Bronchial epithelial cell (primary cell): ENCODE measurements at regions not wholly inside any gene's neighbourhood (a gene's known extent, or its start where the extent isn't known, plus 50 kb on each side); places are given as distances from the start of the nearest gene placed in this dataset.
"Not testable (repeated sequence)": the region's sequence is repeated elsewhere in the genome, so short reads cannot be mapped to it uniquely, and the experiment has no call there.

Experiments used
- DNase-seq: peaks from one replicate; pipeline ENCODE4 v3.0.0-alpha.2; 2010; ENCODE audit warnings: low read depth
- FAIRE-seq: peaks from 2 replicates; lab custom pipeline; 2011; peaks lifted over from hg19 to GRCh38; lab: Jason Lieb, UNC
- H3K27me3 ChIP-seq: 2 replicates; pipeline ENCODE4 v1.5.1; 2011; ENCODE audit warnings: low read length; ENCODE audit not compliant: control insufficient read depth, insufficient read depth
- H3K36me3 ChIP-seq: 2 replicates; pipeline ENCODE4 v1.5.1; 2011; ENCODE audit warnings: low read length; ENCODE audit not compliant: control insufficient read depth, insufficient read depth
- H3K4me3 ChIP-seq: 2 replicates; pipeline ENCODE4 v1.5.1; 2011; ENCODE audit warnings: mild to moderate bottlenecking, low read depth, low read length, control low read depth
- TF ChIP-seq, protein P1 (sequence below): IDR thresholded peaks from 2 replicates; pipeline ENCODE4 v1.5.1; 2011; ENCODE audit warnings: mild to moderate bottlenecking, moderate library complexity, low read length, control low read depth, inconsistent platforms; ENCODE audit not compliant: insufficient read depth, severe bottlenecking

DNA sequence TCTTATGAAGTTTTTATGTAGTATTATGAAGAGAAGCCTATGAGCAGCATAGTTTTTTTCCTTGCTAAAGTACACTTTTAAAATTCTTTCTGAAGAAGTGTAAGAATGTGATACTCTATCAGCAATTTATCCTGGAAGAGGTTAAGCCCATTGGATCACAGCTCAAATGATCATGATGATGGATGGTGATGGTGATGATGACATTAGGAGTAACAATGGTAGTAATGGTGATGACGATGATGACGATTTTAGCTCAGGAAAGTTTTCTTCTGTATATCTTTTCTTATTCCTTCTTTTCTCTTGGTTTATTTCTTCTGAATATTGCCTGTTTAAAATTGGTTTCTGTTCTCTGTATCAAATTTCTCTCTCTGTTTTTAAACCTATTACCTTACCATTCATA lies 262.9 kb upstream of the DUSP10 start:
- Histone ChIP-seq H3K36me3 (no peaks in the 10 kb centered on the region), H3K4me3 (no peak overlapping the region), H3K27me3 (no peaks in the 10 kb centered on the region)
- DNase-seq (no peak), FAIRE-seq (no peak)
- TF ChIP-seq, protein P1, sequence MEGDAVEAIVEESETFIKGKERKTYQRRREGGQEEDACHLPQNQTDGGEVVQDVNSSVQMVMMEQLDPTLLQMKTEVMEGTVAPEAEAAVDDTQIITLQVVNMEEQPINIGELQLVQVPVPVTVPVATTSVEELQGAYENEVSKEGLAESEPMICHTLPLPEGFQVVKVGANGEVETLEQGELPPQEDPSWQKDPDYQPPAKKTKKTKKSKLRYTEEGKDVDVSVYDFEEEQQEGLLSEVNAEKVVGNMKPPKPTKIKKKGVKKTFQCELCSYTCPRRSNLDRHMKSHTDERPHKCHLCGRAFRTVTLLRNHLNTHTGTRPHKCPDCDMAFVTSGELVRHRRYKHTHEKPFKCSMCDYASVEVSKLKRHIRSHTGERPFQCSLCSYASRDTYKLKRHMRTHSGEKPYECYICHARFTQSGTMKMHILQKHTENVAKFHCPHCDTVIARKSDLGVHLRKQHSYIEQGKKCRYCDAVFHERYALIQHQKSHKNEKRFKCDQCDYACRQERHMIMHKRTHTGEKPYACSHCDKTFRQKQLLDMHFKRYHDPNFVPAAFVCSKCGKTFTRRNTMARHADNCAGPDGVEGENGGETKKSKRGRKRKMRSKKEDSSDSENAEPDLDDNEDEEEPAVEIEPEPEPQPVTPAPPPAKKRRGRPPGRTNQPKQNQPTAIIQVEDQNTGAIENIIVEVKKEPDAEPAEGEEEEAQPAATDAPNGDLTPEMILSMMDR, result no peak

DNA sequence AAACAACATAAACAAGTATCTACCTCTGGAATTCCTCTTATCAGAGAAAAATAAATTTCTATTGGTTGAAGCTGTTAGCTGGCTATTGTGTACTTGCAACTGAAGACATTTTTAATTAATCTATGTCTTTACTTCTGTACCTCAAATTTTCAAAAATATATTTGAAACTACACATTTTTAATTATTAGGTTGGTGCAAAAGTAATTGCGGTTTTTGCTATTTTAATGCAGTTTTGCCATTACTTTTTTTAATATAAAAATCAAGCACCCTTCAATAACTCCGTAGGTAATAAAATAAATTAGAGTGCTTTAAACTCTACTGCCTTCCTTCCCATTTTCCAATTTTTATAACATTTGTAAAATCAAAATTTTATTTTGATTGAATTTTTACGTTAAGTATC lies 262.1 kb upstream of the DUSP10 start:
- no peak overlapping the region for H3K4me3 ChIP-seq
- no peaks in the 10 kb centered on the region for H3K36me3 ChIP-seq
- DNase-seq (no peak), FAIRE-seq (no peak)
- TF ChIP-seq, protein P1, result no peak
- H3K27me3 ChIP-seq, result no peaks in the 10 kb centered on the region

DNA sequence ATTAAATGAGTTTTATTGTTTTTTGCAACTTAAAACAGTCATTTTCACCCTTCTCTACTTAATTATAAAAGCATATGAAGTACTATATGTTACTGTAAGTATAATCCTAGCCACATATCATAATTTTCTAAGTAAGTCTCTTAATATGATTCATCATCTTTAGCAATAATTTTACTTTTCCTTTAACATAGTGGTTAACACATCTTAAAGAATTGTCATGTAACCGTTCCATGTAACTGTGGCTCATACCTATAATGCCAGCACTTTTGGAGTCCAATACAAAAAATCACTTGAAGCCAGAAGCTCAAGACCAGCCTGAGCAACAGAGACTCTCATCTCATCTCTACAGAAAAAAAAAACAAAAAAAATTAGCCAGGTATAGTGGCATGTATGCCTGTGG lies 260.6 kb upstream of the DUSP10 start:
- FAIRE-seq, result no peak
- TF ChIP-seq, protein P1, result no peak

DNA sequence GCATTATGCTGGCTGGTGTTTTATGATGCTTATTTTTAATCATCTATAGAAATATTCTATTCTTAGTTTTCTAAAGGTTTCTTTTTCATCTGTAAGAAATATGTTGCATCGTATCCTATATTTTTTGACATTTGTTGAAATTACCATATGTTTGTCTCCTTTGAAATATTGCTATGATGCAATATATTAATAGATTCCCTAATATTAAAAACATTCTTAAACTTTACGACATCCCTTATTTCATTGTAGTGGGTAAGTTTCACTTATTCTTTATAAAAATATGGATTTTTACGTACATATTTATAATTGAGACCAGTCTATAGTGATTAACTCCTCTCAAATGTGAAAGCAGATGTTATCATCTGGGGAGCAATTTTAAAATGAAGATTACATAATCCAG lies 258.2 kb upstream of the DUSP10 start:
- no peaks in the 10 kb centered on the region for H3K27me3 ChIP-seq
- H3K36me3 ChIP-seq, result no peaks in the 10 kb centered on the region
- no peak for DNase-seq
- TF ChIP-seq, protein P1, result no peak
- H3K4me3 ChIP-seq, result no peak overlapping the region
- FAIRE-seq, result no peak

More for the DNA sequence above, 260.6 kb upstream of the DUSP10 start:
- no peaks in the 10 kb centered on the region for H3K27me3 ChIP-seq
- no peaks in the 10 kb centered on the region for H3K36me3 ChIP-seq
- no peak overlapping the region for H3K4me3 ChIP-seq
- DNase-seq, result no peak

DNA sequence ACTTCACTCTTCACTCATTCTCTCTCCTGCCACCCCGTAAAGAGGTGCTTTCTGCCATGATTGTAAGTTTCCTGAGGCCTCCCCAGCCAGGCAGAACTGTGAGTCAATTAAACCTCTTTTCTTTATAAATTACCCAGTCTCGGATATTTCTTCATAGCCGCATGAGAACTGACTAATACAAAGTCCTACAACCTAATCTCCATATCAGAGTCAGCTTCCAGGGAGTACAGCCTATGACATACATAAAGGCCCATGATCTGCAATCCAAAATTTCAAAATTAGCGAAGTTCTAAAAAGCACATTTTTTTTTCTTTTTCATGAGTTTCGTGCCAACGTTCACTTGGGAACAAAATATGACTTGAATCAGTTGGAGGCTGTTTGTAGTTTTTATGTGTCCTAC lies 256.9 kb upstream of the DUSP10 start:
- no peaks in the 10 kb centered on the region for H3K36me3 ChIP-seq
- DNase-seq (no peak), FAIRE-seq (no peak)
- H3K27me3 ChIP-seq, result no peaks in the 10 kb centered on the region
- no peak overlapping the region for H3K4me3 ChIP-seq
- TF ChIP-seq, protein P1, result no peak

DNA sequence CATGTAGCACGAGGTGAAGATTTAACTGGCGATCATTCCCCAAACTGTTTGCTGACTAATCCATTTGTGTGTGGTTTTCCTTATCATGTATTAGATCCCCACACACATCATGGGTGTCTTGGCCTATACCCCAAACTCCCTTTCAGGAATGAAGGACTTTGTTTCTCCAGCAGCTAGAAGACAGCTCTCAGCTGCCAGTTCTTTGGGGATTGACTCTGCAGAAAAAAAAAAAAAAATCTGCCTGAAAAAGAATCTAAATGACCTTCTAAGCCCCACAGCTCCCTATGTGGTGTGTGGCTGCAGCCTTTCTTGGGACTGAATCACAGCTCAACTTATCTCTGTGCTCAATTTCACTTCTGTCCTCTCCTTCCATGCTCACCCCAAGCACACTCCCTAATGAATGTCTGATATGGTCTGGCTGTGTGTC lies 256.3 kb upstream of the DUSP10 start:
- Histone ChIP-seq H3K4me3 (no peak overlapping the region), H3K27me3 (no peaks in the 10 kb centered on the region), H3K36me3 (no peaks in the 10 kb centered on the region)
- DNase-seq (no peak), FAIRE-seq (no peak)
- TF ChIP-seq, protein P1, result no peak

DNA sequence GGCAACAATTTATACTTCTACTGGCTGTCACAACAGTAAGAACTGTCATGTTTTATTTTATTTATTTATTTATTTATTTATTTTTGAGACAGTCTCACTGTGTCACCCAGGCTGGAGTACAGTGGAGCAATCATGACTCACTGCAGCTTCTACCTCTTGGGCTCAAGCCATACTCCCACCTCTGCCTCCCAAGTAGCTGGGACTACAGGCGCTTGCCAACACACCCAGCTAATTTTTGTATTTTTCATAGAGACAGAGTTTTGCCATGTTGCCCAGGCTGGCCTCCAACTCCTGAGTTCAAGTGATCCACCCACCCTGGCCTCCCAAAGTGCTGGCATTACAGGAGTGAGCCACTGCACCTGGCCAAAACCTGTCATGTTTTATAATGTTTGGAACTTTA lies 255.1 kb upstream of the DUSP10 start:
- DNase-seq, result peak; percentile 79

More for the DNA sequence above, 255.1 kb upstream of the DUSP10 start:
- not testable (repeated sequence) for FAIRE-seq, H3K27me3 ChIP-seq, H3K36me3 ChIP-seq, H3K4me3 ChIP-seq
